ENCODE measurements at regions not wholly inside any gene's neighbourhood (a gene's known extent, or its start where the extent isn't known, plus 50 kb on each side); places are given as distances from the start of the nearest gene placed in this dataset.

- no peak for TF ChIP-seq CTCF (IDR thresholded peaks at IDR 0.05; ENCODE audit: insufficient read depth, low read depth, low read length)
- TF ChIP-seq EZH2 (IDR thresholded peaks at IDR 0.05; ENCODE audit: insufficient read depth, low read length): no peak
Observed at GRCh38 chr2:194252127-194252526, 1404.9 kb upstream of the SLC39A10 start.
